GM23338 (cell line): ENCODE measurements at regions not wholly inside any gene's neighbourhood (a gene's known extent, or its start where the extent isn't known, plus 50 kb on each side); places are given as distances from the start of the nearest gene placed in this dataset.

Experiments used
- ATAC-seq: fragments of 200-7000 bp; cut with Tn5 transposase; 3 replicates; pipeline ENCODE4 v1.9.1; 2020
- DNase-seq: peaks from one replicate; pipeline ENCODE4 v3.0.0-alpha.2; 2015; ENCODE audit warnings: low spot score
- H2AFZ ChIP-seq: fragments of 200-600 bp; sonication (generic); 2 replicates; pipeline ENCODE4 v1.8.0; 2016; ENCODE audit warnings: antibody characterized with exemption, mild to moderate bottlenecking, moderate library complexity
- H3F3A ChIP-seq: fragments of 200-600 bp; sonication (generic); replicated peaks from 2 replicates; pipeline ENCODE4 v1.8.0; 2017; ENCODE audit warnings: antibody characterized with exemption, mixed run types, low read depth
- H3K27ac ChIP-seq: fragments of 200-600 bp; sonication (generic); 2 replicates; pipeline ENCODE4 v1.6.1; 2016; ENCODE audit warnings: low read depth
- H3K27me3 ChIP-seq: fragments of 200-600 bp; sonication (generic); 2 replicates; pipeline ENCODE4 v1.8.0; 2016; ENCODE audit warnings: mild to moderate bottlenecking, mixed run types, moderate library complexity; ENCODE audit not compliant: insufficient read depth
- H3K36me3 ChIP-seq: fragments of 200-600 bp; sonication (generic); 2 replicates; pipeline ENCODE4 v1.8.0; 2016; ENCODE audit warnings: mild to moderate bottlenecking; ENCODE audit not compliant: insufficient read depth
- H3K4me1 ChIP-seq: fragments of 200-600 bp; sonication (generic); 2 replicates; pipeline ENCODE4 v1.8.0; 2016; ENCODE audit warnings: mild to moderate bottlenecking, moderate library complexity; ENCODE audit not compliant: insufficient read depth
- H3K4me2 ChIP-seq: fragments of 200-600 bp; sonication (generic); 2 replicates; pipeline ENCODE4 v1.7.1; 2017; ENCODE audit warnings: mixed run types
- H3K4me3 ChIP-seq: fragments of 200-600 bp; sonication (generic); 2 replicates; pipeline ENCODE4 v1.6.1; 2016; ENCODE audit warnings: mixed run types
- H3K79me2 ChIP-seq: fragments of 200-600 bp; sonication (generic); replicated peaks from 2 replicates; pipeline ENCODE4 v1.8.0; 2017; ENCODE audit warnings: mild to moderate bottlenecking; ENCODE audit not compliant: insufficient read depth
- H3K9me2 ChIP-seq: fragments of 200-600 bp; sonication (generic); 2 replicates; pipeline ENCODE4 v1.8.0; 2017; ENCODE audit not compliant: insufficient read depth
- H4K20me1 ChIP-seq: fragments of 200-600 bp; sonication (generic); replicated peaks from 2 replicates; pipeline ENCODE4 v1.8.0; 2017; ENCODE audit warnings: mild to moderate bottlenecking; ENCODE audit not compliant: insufficient read depth
- H3K27ac Mint-ChIP-seq: 2 replicates; pipeline ENCODE4 v1.8.0; 2020; ENCODE audit warnings: inconsistent platforms, mild to moderate bottlenecking, moderate library complexity, mixed read lengths
- H3K27me3 Mint-ChIP-seq: 3 replicates; pipeline ENCODE4 v1.8.0; 2022; ENCODE audit warnings: low read depth, mild to moderate bottlenecking, moderate library complexity, mixed read lengths, inconsistent platforms; ENCODE audit not compliant: insufficient read depth, poor library complexity
- H3K36me3 Mint-ChIP-seq: 3 replicates; pipeline ENCODE4 v1.8.0; 2021; ENCODE audit warnings: low read depth, mild to moderate bottlenecking, inconsistent platforms, moderate library complexity, mixed read lengths
- H3K4me1 Mint-ChIP-seq: 3 replicates; pipeline ENCODE4 v1.8.0; 2020; ENCODE audit warnings: mild to moderate bottlenecking, inconsistent platforms, mixed read lengths
- H3K4me3 Mint-ChIP-seq: 3 replicates; pipeline ENCODE4 v1.8.0; 2021; ENCODE audit warnings: moderate library complexity, mild to moderate bottlenecking, inconsistent platforms, mixed read lengths
- H3K9me3 Mint-ChIP-seq: 3 replicates; pipeline ENCODE4 v1.8.0; 2020; ENCODE audit warnings: moderate library complexity, mild to moderate bottlenecking, inconsistent platforms, mixed read lengths
- CTCF ChIP-seq, 2 experiments: fragments of 200-600 bp in 1 of 2; sonication (generic) in 1 of 2; conservative IDR thresholded peaks; 2 replicates each; pipeline versions ENCODE4 v1.5.1 to v1.6.1; 2016 to 2017; ENCODE audit warnings: antibody characterized with exemption in 2 of 2, low read depth in 2 of 2, mild to moderate bottlenecking in 2 of 2, moderate library complexity in 1 of 2
- ETS1 ChIP-seq: IDR thresholded peaks from 2 replicates; pipeline ENCODE4 v1.6.1; 2016; ENCODE audit warnings: antibody characterized with exemption
- EZH2phosphoT487 ChIP-seq: fragments of 200-600 bp; sonication (generic); IDR thresholded peaks from one replicate; pipeline ENCODE4 v1.8.1; 2018; ENCODE audit warnings: antibody characterized with exemption; ENCODE audit not compliant: unreplicated experiment
- JUNB ChIP-seq: IDR thresholded peaks from one replicate; pipeline ENCODE4 v1.6.1; 2016; ENCODE audit warnings: antibody characterized with exemption; ENCODE audit not compliant: unreplicated experiment
- POLR2AphosphoS5 ChIP-seq: IDR thresholded peaks from 2 replicates; pipeline ENCODE4 v1.6.1; 2016; ENCODE audit warnings: antibody characterized with exemption, low read depth
- REST ChIP-seq: IDR thresholded peaks from one replicate; pipeline ENCODE4 v1.6.1; 2018; ENCODE audit warnings: antibody characterized with exemption; ENCODE audit not compliant: unreplicated experiment
- STAT1 ChIP-seq: IDR thresholded peaks from one replicate; pipeline ENCODE4 v1.6.1; 2016; ENCODE audit warnings: antibody characterized with exemption; ENCODE audit not compliant: unreplicated experiment
- ZNF462 ChIP-seq: fragments of 250-450 bp; sonication (Bioruptor Pico); IDR thresholded peaks from 2 replicates; pipeline ENCODE4 v1.5.0; 2020; ENCODE audit warnings: mild to moderate bottlenecking, moderate library complexity

- H3K27ac ChIP-seq, result no peak overlapping the region
- H3K27me3 Mint-ChIP-seq, result no peaks in the 10 kb centered on the region
- DNase-seq (no peak), ATAC-seq (no peak)
- no peaks in the 10 kb centered on the region for H3K4me1 ChIP-seq
- peaks cover 9% of the 10 kb centered on the region for H3K9me3 Mint-ChIP-seq
- H2AFZ ChIP-seq, result no peak overlapping the region
- H3K27me3 ChIP-seq, result no peaks in the 10 kb centered on the region
- no peaks in the 10 kb centered on the region for H3K79me2 ChIP-seq
- TF ChIP-seq STAT1 (no peak), ZNF462 (no peak), POLR2AphosphoS5 (no peak), CTCF (conservative IDR thresholded peaks at IDR 0.05; ENCODE audit: low read depth in 2 of 2) (no peak), REST (no peak), EZH2phosphoT487 (no peak), JUNB (no peak), ETS1 (no peak)
- H3K36me3 ChIP-seq, result no peaks in the 10 kb centered on the region
- no peaks in the 10 kb centered on the region for H4K20me1 ChIP-seq
- H3K27ac Mint-ChIP-seq, result no peak overlapping the region
- H3K36me3 Mint-ChIP-seq, result peaks cover 7% of the 10 kb centered on the region; the same call in 2 of the 3 replicates
- no peak overlapping the region for H3K4me2 ChIP-seq
- H3K4me3 Mint-ChIP-seq, result no peak overlapping the region
- no peak overlapping the region for H3K4me3 ChIP-seq
- no peaks in the 10 kb centered on the region for H3K4me1 Mint-ChIP-seq
- H3F3A ChIP-seq, result no peaks in the 10 kb centered on the region
- H3K9me2 ChIP-seq, result no peaks in the 10 kb centered on the region
Observed at GRCh38 chr21:19900149-19900548, 1098.1 kb upstream of the NCAM2 start.
